ENCODE measurements at regions not wholly inside any gene's neighbourhood (a gene's known extent, or its start where the extent isn't known, plus 50 kb on each side); places are given as distances from the start of the nearest gene placed in this dataset.

DNA sequence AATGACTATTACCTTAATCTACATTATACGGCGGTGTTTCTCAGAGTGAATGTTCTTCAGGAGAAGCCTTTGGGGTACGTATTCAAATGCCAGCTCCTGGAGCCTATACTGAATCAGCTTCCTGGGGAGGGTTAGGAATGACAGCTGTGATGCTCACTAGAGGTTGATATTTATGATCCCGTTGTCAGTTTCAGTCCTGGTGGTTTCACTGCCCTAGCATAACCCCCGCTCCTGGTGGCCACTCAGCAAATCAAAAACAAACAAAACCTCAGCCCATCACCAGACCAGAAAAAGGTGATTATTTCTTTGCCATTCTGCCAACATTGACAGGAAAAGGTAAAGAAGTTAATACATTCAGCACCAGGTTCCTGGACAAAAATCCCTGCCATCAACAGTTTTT is 136.5 kb upstream of the CRY1 start:
- H3K27me3 ChIP-seq (ENCODE audit: insufficient read depth, low read length, poor library complexity, severe bottlenecking), result no peaks in the 10 kb centered on the region
- no peak for TF ChIP-seq EZH2phosphoT487 (IDR thresholded peaks at IDR 0.05; ENCODE audit: borderline replicate concordance)
- TF ChIP-seq, protein P1, sequence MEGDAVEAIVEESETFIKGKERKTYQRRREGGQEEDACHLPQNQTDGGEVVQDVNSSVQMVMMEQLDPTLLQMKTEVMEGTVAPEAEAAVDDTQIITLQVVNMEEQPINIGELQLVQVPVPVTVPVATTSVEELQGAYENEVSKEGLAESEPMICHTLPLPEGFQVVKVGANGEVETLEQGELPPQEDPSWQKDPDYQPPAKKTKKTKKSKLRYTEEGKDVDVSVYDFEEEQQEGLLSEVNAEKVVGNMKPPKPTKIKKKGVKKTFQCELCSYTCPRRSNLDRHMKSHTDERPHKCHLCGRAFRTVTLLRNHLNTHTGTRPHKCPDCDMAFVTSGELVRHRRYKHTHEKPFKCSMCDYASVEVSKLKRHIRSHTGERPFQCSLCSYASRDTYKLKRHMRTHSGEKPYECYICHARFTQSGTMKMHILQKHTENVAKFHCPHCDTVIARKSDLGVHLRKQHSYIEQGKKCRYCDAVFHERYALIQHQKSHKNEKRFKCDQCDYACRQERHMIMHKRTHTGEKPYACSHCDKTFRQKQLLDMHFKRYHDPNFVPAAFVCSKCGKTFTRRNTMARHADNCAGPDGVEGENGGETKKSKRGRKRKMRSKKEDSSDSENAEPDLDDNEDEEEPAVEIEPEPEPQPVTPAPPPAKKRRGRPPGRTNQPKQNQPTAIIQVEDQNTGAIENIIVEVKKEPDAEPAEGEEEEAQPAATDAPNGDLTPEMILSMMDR (conservative IDR thresholded peaks at IDR 0.05; ENCODE audit: low read length), result no peak
- no peaks in the 10 kb centered on the region for H3K36me3 ChIP-seq (ENCODE audit: insufficient read depth, low read length)
- H3K9ac ChIP-seq (ENCODE audit: low read depth, low read length, poor library complexity, severe bottlenecking), result no peak overlapping the region
- H3K4me1 ChIP-seq (ENCODE audit: insufficient read depth, low read length, poor library complexity, severe bottlenecking), result peaks cover 7% of the 10 kb centered on the region
- H3K79me2 ChIP-seq (ENCODE audit: insufficient read depth, low read length), result no peaks in the 10 kb centered on the region
- no peaks in the 10 kb centered on the region for H4K20me1 ChIP-seq (ENCODE audit: insufficient read depth, low read length, poor library complexity, severe bottlenecking)
- H3K4me2 ChIP-seq (ENCODE audit: low read depth, low read length, poor library complexity, severe bottlenecking), result no peak overlapping the region
- no peaks in the 10 kb centered on the region for H3F3A ChIP-seq (ENCODE audit: low read depth)
- H3K9me2 ChIP-seq (replicated peaks; ENCODE audit: low read depth, low read length), result no peaks in the 10 kb centered on the region
- no peak overlapping the region for H2AFZ ChIP-seq (ENCODE audit: low read length)
- no peak overlapping the region for H3K4me3 ChIP-seq (ENCODE audit: low read length, poor library complexity, severe bottlenecking)
- H3K9me3 ChIP-seq (ENCODE audit: insufficient read depth, low read depth, low read length), result no peaks in the 10 kb centered on the region

GRCh38 chr12:107231303-107231702 is 138.0 kb upstream of the CRY1 start:
- Histone ChIP-seq H3K36me3 (ENCODE audit: insufficient read depth, low read length) (no peaks in the 10 kb centered on the region), H4K20me1 (ENCODE audit: insufficient read depth, low read length, poor library complexity, severe bottlenecking) (no peaks in the 10 kb centered on the region), H3K4me1 (ENCODE audit: insufficient read depth, low read length, poor library complexity, severe bottlenecking) (peaks cover 22% of the 10 kb centered on the region), H3K9me2 (replicated peaks; ENCODE audit: low read depth, low read length) (no peaks in the 10 kb centered on the region), H3K4me3 (ENCODE audit: low read length, poor library complexity, severe bottlenecking) (no peak overlapping the region), H3K9ac (ENCODE audit: low read depth, low read length, poor library complexity, severe bottlenecking) (no peak overlapping the region), H3F3A (ENCODE audit: low read depth) (0 out of 2 replicates have a peak, but pooled peaks cover 6% of the 10 kb centered on the region), H3K79me2 (ENCODE audit: insufficient read depth, low read length) (no peaks in the 10 kb centered on the region), H3K9me3 (ENCODE audit: insufficient read depth, low read depth, low read length) (no peaks in the 10 kb centered on the region), H3K27me3 (ENCODE audit: insufficient read depth, low read length, poor library complexity, severe bottlenecking) (no peaks in the 10 kb centered on the region), H2AFZ (ENCODE audit: low read length) (no peak overlapping the region), H3K4me2 (ENCODE audit: low read depth, low read length, poor library complexity, severe bottlenecking) (no peak overlapping the region)
- TF ChIP-seq EZH2phosphoT487 (IDR thresholded peaks at IDR 0.05; ENCODE audit: borderline replicate concordance), result no peak
- TF ChIP-seq, protein P1 (conservative IDR thresholded peaks at IDR 0.05; ENCODE audit: low read length), result no peak

GRCh38 chr12:107233551-107233950 is 140.2 kb upstream of the CRY1 start:
- no peaks in the 10 kb centered on the region for H4K20me1 ChIP-seq (ENCODE audit: insufficient read depth, low read length, poor library complexity, severe bottlenecking)
- H3K4me2 ChIP-seq (ENCODE audit: low read depth, low read length, poor library complexity, severe bottlenecking), result no peak overlapping the region
- H3K4me1 ChIP-seq (ENCODE audit: insufficient read depth, low read length, poor library complexity, severe bottlenecking), result peaks cover 44% of the 10 kb centered on the region
- H3F3A ChIP-seq (ENCODE audit: low read depth), result peaks cover 16% of the 10 kb centered on the region; the same call in 1 of the 2 replicates
- H3K9me3 ChIP-seq (ENCODE audit: insufficient read depth, low read depth, low read length), result no peaks in the 10 kb centered on the region
- no peak overlapping the region for H2AFZ ChIP-seq (ENCODE audit: low read length)
- no peaks in the 10 kb centered on the region for H3K79me2 ChIP-seq (ENCODE audit: insufficient read depth, low read length)
- TF ChIP-seq EZH2phosphoT487 (IDR thresholded peaks at IDR 0.05; ENCODE audit: borderline replicate concordance), result no peak
- TF ChIP-seq, protein P1 (conservative IDR thresholded peaks at IDR 0.05; ENCODE audit: low read length), result no peak
- H3K36me3 ChIP-seq (ENCODE audit: insufficient read depth, low read length), result no peaks in the 10 kb centered on the region
- no peak overlapping the region for H3K9ac ChIP-seq (ENCODE audit: low read depth, low read length, poor library complexity, severe bottlenecking)
- no peak overlapping the region for H3K4me3 ChIP-seq (ENCODE audit: low read length, poor library complexity, severe bottlenecking)
- H3K9me2 ChIP-seq (replicated peaks; ENCODE audit: low read depth, low read length), result no peaks in the 10 kb centered on the region; the same call in 1 of the 2 replicates
- H3K27me3 ChIP-seq (ENCODE audit: insufficient read depth, low read length, poor library complexity, severe bottlenecking), result no peaks in the 10 kb centered on the region
